ENCODE measurements at regions not wholly inside any gene's neighbourhood (a gene's known extent, or its start where the extent isn't known, plus 50 kb on each side); places are given as distances from the start of the nearest gene placed in this dataset.
"Not testable (repeated sequence)": the region's sequence is repeated elsewhere in the genome, so short reads cannot be mapped to it uniquely, and the experiment has no call there.

DNA sequence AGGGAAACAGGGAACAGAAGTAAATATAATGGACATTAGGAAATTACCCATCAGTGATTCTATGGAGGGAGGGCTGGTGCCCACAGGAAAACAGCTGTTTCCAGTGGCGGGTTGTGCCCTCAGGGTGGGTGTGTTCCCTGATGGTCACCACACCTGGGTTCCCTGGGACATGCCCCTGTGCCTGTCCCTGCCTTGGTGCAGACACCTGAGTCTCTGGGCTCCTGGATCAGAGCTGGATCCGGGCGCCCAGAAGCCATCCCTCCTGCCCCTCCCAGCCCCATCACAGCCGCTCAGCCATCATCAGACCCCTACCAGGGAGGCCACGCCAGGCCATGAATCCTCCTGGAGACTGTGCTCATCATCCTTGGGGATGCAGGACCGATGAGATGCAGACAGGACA lies 307.2 kb upstream of the SFSWAP start:
- no peak for TF ChIP-seq CTCF (IDR thresholded peaks at IDR 0.05; ENCODE audit: low read depth, low read length)
- DNase-seq (ENCODE audit: extremely low read depth, low read depth) = no peak

DNA sequence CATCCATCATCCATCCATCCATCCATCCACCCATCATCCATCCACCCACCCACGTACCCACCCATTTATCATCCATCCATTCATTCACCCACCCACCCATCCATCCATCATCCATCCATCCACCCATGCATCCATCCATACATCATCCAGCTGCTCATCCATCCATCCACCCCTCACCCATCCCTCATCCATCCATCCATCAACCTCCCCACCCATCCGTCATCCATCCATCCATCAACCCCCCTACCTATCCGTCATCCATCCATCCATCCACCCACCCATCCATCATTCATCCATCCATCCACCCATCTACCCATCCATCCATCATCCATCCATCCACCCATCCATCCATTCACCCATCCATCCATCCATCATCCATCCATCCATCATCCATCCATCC lies 306.2 kb upstream of the SFSWAP start:
- no peak for TF ChIP-seq CTCF (IDR thresholded peaks at IDR 0.05; ENCODE audit: low read depth, low read length)
- no peak for DNase-seq (ENCODE audit: extremely low read depth, low read depth)

GRCh38 chr12:131407221-131408035 lies 303.5 kb upstream of the SFSWAP start:
- TF ChIP-seq CTCF (IDR thresholded peaks at IDR 0.05; ENCODE audit: low read depth, low read length) = no peak

DNA sequence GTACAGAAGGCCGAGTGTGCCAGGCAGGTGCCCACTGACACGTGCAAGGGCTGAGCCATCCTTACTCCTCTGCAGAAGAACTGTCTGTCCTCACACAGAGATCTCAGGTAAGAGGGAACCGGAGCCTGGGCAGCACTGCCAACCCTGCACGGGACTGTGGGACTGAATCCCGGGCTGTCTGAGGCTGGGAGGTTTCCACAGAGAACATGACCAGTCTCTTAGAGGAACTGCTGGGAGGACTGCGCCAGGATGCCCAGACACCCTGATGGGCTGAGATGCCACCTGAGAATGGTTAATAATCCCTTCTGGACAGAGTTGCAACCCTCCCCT lies 302.9 kb upstream of the SFSWAP start:
- DNase-seq (ENCODE audit: extremely low read depth, low read depth) = no peak
- TF ChIP-seq CTCF (IDR thresholded peaks at IDR 0.05; ENCODE audit: low read depth, low read length) = no peak

More at GRCh38 chr12:131407221-131408035, 303.5 kb upstream of the SFSWAP start:
- DNase-seq (ENCODE audit: extremely low read depth, low read depth) = no peak

DNA sequence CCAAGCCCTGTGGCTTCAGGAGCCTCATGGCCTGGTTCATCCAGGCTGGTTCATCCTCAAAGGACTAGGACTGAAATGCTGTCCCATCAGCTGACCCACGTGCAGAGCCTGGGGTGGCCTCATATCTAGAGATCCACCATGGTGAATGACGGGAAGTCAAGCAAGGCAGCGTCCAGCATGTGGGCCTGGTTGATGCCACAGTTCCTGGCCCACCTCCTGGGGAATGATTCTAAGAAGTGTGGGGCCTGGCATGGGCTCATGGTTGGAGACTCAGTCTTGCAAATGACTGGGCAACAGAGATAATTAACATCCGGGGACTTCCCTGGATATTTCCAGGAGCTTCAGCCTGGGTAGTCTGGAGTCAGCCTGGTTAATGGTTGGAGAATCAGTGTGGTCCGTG lies 302.4 kb upstream of the SFSWAP start:
- no peak for TF ChIP-seq CTCF (IDR thresholded peaks at IDR 0.05; ENCODE audit: low read depth, low read length)

GRCh38 chr12:131409211-131409610 lies 301.7 kb upstream of the SFSWAP start:
- no peak for DNase-seq (ENCODE audit: extremely low read depth, low read depth)
- TF ChIP-seq CTCF (IDR thresholded peaks at IDR 0.05; ENCODE audit: low read depth, low read length) = no peak

More for the DNA sequence above, 302.4 kb upstream of the SFSWAP start:
- no peak for DNase-seq (ENCODE audit: extremely low read depth, low read depth)

DNA sequence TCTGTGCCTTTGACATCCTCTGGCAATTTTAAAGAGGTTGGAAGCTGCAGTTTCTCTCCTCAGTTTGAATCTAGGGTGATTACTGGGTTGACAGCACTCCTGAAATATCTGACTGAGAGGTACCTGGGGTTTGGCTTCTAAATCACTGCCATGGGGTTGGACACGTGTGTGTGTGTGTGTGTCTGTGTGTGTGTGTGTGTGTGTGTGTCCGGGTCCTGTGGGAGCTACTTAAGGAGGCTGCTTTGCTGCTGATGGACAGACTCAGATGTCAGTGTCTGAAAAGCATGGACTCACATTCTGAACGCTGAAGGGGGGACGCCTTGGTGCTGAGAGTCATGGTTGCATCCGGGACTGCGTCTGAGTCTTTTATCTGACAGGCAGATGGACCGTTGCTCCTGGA lies 299.1 kb upstream of the SFSWAP start:
- DNase-seq (ENCODE audit: extremely low read depth, low read depth) = not testable (repeated sequence)

DNA sequence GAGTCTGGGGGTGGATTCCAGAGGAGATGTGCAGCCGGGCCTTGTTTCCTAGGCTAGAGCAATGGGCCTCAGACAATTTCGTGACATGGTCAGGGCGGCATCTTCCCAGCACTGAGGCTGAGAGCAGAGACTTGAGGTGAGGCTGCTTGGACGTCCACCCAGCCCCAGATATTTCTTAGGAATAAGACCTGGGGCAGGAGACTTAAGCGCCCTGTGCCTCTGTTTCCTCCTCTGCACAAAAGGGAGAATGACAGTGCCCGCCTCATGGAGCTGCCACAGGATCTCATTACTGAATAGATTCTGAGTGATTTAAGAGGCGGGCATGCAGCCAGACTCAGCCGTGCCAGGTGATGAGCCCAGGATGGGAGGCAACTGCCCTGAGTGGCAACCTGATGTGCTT lies 297.9 kb upstream of the SFSWAP start:
- no peak for DNase-seq (ENCODE audit: extremely low read depth, low read depth)
- TF ChIP-seq CTCF (IDR thresholded peaks at IDR 0.05; ENCODE audit: low read depth, low read length) = no peak
